CD4-positive, alpha-beta T cell treated with Interleukin-17A for 4 hours (primary cell): ENCODE measurements at regions not wholly inside any gene's neighbourhood (a gene's known extent, or its start where the extent isn't known, plus 50 kb on each side); places are given as distances from the start of the nearest gene placed in this dataset.

ENCODE experiments used
- DNase-seq: peaks from one replicate; pipeline ENCODE4 v3.0.0-alpha.2; 2020; ENCODE audit warnings: mixed read lengths

DNA sequence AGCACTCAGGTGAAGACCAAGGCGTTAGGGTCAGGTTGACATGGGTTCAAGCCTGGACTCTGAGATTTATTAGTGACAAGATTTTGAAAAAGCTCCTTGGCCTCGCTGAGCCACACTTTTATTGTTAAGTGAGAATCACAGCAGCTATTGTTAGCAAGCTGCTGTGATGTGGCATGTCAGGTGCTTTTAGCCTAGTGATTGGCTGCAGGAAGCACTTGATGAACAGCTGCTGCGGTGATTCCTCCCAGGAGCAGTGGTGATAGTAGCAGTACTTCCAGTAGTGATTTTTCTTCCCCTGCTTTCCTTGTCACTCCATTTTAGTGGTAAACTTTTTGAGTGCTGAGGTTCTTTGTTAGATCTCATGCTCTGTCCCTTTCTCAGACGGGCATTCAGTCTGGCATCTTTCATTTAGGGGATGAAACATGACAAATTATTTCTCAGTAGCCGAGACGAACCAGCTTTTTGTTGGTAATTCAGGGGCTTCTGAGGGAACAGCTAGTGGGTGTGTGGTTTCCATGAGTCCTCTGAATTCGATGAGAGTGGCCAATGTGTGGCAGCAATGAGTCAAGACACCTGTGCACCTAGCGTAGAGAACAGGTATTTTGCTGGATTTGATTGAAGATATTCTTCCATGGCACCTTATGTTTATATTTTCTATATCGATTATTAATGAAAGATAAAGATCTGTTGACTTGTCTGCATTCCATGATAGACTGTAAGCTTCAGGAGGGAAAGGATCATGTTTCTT lies 696.7 kb downstream of the DHX35 start:
- DNase-seq: no peak

DNA sequence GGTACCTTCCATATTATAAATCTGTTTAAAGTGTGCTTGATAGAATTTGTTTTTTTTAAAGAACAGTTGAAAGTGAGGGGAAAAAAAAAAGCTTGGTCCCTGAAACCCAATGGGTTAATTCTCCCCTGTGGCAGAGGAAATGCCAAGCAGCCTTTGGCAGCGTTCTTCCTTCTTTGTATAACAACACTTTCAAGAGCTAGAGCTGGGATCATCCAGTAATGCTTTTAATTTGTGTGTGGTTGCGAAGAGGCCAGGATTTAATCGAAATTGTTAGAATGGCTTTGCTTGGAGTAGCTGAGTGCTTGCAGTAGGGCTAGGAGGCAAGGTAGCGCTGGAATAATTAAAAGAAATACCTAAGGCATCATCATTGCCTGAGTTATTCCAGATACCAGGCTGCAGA lies 692.0 kb downstream of the DHX35 start:
- DNase-seq: no peak

DNA sequence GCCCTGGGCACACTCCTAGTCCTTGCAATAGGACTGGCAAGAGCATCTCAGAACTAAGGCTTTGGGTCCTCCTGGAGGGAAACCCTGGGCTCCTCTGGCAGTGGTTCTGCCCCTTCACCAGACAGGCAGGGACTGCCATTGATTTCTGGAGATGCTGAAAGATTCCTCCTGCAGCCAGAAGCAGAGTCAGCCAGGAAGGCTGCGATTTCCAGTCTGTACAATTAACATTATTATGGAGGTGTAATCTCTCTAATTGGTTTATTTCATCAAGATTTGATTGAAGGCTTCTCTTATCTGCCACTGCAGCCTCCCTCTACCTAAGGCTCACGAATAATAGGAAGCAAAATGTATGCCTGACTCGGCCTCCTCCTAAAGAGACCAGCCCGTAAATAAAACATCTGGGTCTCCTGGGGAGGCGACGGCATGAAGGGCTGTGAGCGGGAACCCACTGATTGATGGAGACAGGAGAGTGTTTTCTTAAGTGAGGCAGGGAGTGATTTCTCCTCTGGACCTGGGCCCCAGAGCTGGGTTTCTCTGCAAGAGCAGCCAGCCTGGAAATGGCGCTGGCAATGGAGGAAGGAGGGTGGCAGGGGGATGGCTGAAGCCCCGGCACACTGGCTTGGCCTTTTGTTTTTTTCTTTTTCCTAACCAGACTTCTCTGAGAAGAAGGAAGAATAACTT lies 689.6 kb downstream of the DHX35 start:
- no peak for DNase-seq

DNA sequence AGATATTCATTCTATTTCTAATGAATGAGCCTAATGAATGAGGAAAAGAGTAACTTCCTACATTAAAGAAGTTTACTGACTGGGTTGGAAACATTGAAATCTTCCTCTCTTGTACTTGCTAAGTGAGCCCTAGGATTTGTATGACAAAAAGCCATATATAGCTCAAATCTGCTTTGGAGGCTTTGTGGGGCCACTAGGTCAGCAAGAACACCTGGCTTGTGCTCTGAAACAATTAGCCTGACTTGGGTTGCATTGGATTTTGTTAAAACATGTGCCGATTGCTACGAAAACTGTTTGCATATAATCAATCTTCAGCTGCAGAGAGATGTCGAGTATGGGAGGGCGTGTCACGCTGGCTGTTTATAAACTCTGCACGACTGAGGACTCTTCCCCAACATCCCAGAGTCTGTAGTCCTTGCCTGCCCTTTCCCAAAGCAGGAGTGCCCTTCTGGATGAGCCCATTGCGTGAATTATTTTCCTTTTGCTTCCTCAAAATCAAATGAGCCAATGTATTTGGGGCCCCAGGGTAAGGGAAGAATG lies 684.8 kb downstream of the DHX35 start:
- no peak for DNase-seq

DNA sequence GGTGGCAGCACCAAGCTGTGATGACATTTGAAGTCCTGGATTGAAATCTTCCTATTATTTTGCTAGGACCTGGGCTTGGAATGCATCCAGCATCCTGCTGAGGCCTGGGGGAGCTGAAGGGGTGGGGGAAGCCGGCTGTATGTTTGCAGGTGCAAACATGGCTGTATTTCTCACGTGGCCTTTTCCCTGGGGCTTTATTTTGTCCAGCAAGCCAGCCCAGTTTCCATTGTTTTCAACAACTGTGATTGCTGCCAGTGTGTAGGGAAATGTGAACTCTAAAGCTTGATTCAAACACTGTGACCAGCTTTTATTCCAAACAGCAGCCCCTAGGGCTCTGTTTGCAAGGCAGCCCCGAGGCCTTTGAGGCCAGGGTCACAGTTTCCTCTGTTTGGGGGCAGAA lies 683.0 kb downstream of the DHX35 start:
- DNase-seq: no peak

DNA sequence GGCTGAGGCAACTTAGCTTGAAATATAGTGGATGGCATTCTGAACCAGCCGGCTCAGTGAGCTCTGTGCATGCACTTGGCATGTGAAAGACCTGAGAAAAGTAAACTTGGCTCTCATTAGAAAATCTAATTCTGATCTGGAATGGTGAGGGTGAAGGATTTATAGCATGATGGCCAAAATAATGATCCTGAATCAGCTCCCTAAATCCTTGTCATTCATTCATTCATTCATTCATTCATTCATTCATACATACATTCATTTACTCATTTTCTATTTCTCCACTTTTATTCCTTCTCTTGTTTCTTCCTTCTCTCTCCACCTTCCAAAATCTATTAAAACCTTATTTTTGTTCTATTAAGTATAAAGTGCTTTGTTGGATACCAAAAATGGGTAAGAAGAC lies 681.1 kb downstream of the DHX35 start:
- DNase-seq: no peak

DNA sequence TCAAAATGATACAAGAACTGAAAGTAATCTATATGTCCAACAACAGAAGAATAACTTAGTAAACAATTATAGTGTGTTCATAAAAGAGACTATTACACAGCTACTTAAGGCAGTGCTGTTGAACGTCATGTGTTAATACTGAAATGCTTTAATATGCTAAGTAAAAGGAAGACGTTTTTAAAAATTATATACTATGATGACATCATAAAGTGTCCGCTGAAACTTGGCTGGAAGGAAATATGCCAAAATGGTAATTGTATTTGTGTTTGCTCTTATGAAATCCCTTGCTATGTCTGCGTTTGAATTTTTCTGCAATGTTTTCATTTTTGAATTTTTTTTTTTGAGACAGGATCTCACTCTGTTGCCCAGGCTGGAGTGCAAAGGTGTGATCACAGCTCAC lies 679.3 kb downstream of the DHX35 start:
- DNase-seq: no peak

DNA sequence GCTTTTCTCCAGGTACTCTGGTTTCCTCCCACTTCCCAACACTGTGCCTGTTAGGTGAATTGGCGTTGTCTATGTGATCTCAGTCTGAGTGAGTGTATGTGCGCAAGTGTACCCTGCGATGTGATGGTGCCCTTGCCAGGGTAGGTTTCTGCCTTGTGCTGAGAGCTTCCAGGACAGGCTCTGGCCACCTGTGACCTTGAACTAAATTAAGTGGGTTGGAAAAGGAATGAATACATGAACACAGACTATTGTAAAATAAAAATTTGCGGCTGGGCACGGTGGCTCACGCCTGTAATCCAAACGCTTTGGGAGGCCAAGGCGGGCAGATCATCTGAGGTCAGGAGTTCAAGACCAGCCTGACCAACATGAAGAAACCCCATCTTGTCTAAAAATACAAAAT lies 678.0 kb downstream of the DHX35 start:
- no peak for DNase-seq

DNA sequence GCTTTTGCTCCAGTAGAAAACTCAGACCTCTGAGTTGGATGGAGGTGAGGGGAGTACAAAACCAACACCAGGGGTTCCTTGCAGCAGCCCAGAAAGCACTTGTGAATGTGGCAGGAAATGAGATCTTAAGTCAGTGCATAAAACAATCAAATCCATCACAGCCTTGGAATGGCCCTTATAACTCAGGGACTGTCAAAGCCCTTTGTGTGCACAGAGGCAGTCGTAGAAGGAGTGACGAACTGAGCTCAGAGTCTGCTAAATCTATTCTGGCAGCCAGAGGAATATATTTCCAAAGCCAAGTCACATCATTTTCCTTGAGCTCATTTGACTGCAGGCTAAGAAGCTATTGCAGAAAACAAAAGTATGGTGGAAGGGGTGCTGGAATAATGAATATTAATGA lies 676.6 kb downstream of the DHX35 start:
- no peak for DNase-seq

DNA sequence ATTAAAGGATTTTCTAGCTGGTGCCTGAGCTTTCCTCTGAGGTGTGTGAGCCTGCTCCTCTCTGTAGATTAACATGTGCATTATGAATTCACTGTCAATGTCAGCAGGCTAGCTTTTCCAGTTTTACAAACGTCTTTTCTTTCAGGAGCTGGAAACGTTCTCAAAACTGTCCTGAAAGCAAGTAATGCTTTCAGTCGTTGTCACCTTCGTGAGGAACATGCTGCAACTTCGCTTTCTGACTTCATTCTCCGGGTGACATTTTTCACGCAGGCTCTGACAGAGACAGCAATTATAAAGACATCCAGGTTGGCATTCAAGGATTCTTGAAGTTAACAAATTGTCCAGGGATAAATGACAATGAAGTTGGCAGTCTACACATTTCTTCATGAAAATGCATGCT lies 671.5 kb downstream of the DHX35 start:
- DNase-seq: no peak

DNA sequence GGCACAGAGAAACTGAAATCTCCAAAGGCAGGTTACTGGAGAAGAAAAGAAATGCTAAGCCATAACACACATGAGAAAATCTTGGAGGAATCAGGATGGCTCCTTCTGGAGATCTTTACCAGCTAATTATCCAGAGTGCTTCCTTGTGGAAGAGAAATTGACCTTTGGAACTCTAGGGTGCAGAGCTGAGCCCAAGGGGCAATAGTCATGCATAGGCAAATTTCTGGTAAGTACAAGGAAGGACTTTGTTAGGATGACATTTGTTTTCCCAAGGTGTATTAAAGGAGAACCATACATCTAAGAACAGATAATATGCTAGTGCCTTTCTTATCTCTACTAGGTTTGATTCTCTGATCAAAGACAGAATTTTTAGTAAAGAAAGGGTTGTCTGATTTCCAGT lies 670.6 kb downstream of the DHX35 start:
- DNase-seq: no peak

DNA sequence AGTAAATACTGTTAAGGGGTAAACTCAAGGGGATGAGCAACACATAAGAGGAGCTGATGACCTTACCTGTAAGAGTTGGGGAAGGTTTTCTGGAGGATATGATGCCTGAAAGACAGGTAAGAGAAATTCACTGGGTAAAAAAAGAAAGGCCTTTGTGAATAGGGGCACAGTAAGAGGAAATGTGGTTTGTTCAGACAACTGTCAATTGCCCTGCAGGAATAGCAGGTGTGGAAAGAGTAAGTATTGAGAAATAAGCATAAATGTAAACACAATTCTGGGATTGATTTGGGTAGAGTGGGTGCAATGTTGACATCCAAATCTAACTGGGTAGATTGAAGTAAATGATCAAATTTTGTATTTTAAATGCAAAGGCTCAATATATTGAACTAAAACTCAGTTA lies 670.0 kb downstream of the DHX35 start:
- DNase-seq: no peak

DNA sequence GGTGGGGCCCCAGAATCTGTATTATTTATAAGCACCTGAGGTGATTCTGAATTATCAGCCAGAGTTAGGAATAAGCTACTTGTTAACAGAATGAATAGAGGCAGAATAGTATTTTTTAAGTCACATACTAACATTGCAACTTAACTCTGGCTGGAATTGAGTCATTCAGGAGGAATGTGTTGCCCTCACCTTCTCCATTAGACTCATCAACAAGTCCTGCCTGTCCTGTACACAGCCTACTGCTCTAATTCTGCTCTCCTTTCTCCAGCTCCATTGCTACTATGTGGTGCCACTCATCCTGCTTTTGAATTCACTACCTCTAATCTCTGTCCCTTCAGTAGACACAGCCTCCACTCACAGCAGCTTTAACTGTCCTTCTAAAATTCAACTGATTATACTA lies 669.4 kb downstream of the DHX35 start:
- DNase-seq: no peak

DNA sequence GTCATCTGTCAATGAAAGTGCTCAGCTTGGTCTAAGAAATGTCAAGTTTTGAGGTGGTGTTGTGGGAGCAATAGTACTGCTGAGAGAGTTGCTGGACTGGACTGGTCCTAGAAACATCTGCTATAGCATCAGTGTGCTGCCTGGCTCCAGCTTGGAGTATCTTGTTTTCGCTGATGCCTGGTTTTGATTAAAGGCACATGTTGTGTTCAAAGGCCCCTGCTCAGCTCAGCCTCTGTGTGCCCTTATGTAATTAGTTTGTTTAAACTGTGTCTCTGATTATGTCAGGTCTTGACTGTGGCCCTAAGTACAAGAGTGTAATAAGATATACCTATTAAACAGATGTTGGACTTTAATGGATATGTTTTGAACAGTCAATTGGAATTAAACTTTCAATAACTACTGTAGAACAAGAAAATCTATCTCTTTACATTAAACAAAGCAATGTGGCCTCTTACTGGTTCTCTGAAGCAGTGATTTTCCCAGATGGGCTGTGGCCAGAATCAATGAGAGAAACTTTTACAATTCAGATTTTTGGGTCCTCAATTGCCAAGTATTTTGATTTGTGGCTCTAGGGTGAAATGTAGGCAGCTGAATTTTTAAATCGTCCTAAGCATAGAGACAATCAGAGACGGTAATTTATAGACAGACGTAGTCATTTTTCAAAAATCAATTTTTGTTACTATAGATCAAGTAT lies 668.2 kb downstream of the DHX35 start:
- DNase-seq: no peak

DNA sequence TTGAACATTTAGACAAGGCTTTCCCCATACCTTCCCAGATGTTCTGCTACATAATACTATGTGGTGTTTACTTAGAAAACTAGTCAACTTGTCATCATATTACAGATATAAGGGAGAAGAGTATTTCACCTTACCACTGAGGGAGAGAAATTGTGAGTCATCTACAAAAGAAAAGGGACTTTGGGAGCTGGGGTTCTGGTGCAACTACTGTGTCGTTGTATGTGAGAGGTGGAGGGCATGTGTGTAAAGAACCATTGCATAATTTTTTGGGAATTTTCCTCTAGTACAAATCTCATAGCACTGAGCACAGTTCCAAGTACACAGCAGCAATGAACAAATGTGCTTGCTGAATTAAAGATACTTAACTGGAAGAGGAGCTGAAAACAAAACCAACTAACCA lies 665.6 kb downstream of the DHX35 start:
- DNase-seq: no peak

DNA sequence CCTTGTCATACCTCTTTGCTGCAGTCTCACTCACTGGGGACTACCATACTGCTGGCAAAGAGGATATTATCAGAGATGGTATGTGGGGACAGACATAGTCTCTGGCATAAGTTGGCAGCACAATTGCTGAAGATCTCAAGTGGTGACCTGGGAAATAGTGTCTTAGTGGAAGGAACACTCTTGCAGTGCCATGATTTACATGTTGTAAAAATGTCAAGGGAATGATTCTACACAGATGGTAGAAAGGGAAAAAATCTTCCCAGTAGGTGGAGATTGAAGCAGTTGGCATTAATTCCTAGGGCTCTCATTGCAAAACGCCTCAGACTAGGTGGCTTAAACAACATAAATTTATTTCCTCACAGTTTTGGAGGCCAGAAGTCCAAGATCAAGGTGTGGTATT lies 662.2 kb downstream of the DHX35 start:
- DNase-seq: no peak

DNA sequence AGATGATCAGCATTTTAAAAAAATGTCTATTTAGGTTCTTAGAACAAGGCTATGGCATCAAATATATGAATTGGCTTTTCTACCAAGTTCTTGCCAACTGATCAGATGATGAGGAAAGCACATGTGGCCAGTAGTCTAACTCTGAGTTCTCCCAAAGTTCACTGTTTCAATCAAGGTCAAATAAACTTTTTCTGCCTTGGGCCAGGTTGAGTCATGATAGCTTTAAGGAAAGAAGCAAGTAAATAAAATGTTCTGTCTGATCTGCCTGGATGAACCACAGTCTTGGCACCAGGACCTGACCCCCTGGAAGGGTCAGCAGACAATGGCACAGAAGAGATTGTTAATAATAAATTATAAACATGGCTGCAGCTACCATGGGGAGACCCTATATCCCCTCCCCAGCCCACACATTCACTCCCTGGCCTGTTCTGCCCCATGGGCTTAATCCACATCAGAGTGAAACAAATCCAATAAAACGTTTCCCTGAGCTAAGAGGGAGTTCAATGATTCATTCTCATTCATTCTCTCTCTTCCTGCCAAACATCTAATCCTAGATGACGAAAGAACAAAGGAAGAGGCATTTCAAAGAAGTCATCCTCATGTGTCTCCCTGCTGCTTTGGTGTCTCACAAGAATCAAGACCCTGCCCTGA lies 661.6 kb downstream of the DHX35 start:
- no peak for DNase-seq

DNA sequence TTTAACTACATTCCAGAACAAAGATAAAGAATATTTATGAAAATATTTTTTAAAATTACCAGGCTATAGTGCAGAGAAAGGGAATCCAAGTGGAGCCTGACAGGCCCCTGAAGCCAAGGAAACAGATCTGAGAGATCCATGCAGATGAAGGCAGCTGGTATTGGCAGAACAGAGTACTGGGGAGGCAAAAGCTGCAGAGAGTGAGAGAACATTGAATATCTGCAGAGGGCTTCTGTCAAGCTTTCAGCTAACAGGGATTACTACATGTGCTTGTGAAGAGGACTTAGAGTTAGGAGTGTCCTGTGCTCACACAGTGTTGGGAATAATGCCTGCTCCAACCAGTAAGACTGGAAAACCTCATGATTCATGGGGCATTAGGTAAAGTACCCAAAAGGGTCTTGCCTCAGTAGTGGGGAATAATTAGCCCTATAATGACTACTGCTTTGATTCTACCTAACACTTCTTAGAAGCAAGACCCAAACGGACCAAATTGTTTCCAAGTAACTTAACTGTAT lies 657.2 kb downstream of the DHX35 start:
- DNase-seq: no peak

DNA sequence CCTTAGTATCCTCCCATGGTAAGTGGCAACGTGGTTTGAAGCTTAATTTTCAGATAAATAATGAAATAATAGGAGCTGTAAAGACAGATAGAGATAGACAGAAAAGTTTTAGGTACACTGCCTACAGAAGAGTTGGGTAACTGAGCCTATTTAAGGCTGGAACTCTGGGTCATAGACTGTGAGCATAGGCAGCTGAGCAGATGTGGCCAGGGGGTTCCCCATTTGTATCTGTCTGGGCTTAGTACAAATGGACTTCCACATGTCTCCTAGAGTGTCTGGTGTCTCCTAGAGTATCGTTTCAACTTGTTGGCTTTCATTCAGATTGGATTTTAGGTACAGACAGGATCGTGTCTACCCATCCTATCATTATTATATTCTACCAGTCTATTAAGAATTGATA lies 649.8 kb downstream of the DHX35 start:
- no peak for DNase-seq

DNA sequence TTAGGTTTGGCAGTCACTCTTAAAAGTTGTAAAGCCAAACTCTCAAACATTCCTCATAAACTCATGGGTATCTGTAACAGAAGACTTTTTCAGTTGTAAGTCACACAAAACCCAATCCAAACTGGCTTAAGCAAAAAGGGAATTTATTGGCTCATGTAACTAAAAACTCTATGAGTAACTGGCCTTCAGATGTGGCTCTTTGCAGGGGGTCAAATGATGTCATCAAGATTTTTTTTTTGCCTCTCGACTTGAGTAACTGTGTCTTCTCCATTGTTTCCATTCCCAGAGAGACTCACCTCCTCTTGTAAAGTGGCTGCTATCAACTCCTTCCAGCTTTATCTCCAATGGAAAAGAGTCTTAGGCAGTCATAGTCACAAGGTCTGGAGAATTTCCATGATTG lies 645.0 kb downstream of the DHX35 start:
- DNase-seq: no peak

DNA sequence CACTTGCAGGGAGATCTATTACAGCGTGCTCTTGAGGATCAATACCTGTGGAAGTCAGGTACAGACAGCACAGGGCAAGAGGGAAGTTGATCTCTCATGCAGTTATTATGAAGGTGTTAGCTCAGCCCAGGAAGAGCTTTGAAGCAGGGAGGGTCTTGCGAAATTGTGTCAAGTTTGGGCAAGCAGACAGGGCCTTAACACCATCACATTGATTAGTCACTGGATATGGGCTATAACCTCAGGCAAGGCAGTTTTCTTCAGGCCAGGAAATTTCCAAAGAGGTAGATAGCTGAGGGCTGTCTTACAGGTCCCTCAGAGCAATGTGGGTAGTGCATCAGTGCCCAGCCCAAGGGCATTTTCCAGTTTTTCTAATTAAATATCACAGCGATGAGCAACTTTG lies 643.8 kb downstream of the DHX35 start:
- no peak for DNase-seq

DNA sequence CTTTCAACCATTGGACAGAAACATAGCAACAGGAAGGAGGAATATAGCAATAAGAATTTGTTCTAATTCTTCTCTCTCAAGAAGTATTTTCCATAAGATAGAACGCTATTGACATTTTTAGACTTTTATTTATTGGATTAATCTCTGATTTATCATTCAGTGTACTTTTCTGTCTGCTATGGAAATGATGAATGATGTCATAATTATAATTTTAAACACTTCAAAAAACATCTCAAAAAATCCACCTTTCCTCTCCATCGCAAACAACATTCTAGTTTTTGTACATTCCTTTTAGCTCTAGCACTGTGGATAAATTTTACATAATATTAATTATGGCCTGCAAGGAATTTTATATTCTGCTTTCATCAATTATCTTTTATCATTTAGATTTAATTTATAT lies 643.2 kb downstream of the DHX35 start:
- no peak for DNase-seq

DNA sequence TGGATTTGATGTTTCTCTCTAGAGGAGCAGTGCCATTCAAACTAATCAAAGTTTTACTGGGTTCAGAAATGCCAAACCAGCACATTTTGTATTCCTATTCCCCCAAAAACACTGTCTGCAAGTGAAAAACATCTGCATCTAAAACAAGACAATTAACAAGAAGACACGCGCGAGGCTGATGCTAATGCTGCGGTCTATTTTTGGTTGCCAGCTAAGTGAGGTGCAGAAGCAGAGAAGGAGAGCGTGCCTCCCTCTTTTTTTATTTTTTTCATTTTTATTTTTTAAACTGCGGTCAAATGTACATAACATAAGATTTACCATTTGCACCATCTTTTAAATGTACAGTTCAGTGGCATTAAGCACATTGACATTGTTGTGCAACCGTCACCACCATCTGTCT lies 641.1 kb downstream of the DHX35 start:
- no peak for DNase-seq
